GM23338 (cell line): ENCODE measurements at regions not wholly inside any gene's neighbourhood (a gene's known extent, or its start where the extent isn't known, plus 50 kb on each side); places are given as distances from the start of the nearest gene placed in this dataset.

Experiments
- CREB1 ChIP-seq: fragments of 250-450 bp; sonication (Bioruptor Pico); IDR thresholded peaks from 2 replicates; pipeline ENCODE4 v1.5.0; 2020; ENCODE audit warnings: low read depth, mild to moderate bottlenecking, moderate library complexity
- CTCF ChIP-seq, 2 experiments: fragments of 200-600 bp in 1 of 2; sonication (generic) in 1 of 2; conservative IDR thresholded peaks; 2 replicates each; pipeline versions ENCODE4 v1.5.1 to v1.6.1; 2016 to 2017; ENCODE audit warnings: antibody characterized with exemption in 2 of 2, low read depth in 2 of 2, mild to moderate bottlenecking in 2 of 2, moderate library complexity in 1 of 2
- ETS1 ChIP-seq: IDR thresholded peaks from 2 replicates; pipeline ENCODE4 v1.6.1; 2016; ENCODE audit warnings: antibody characterized with exemption
- EZH2 ChIP-seq: fragments of 200-600 bp; sonication (generic); IDR thresholded peaks from one replicate; pipeline ENCODE4 v1.8.0; 2017; ENCODE audit warnings: antibody characterized with exemption, mild to moderate bottlenecking, low read depth; ENCODE audit not compliant: unreplicated experiment
- JUNB ChIP-seq: IDR thresholded peaks from one replicate; pipeline ENCODE4 v1.6.1; 2016; ENCODE audit warnings: antibody characterized with exemption; ENCODE audit not compliant: unreplicated experiment
- POLR2AphosphoS5 ChIP-seq: IDR thresholded peaks from 2 replicates; pipeline ENCODE4 v1.6.1; 2016; ENCODE audit warnings: antibody characterized with exemption, low read depth
- REST ChIP-seq: IDR thresholded peaks from one replicate; pipeline ENCODE4 v1.6.1; 2018; ENCODE audit warnings: antibody characterized with exemption; ENCODE audit not compliant: unreplicated experiment

GRCh38 chrX:95441836-95442235 lies 1242.8 kb upstream of the DIAPH2 start:
- TF ChIP-seq REST (no peak), CTCF (conservative IDR thresholded peaks at IDR 0.05; ENCODE audit: low read depth in 2 of 2) (no peak), EZH2 (no peak), JUNB (no peak), POLR2AphosphoS5 (no peak), ETS1 (no peak), CREB1 (CRISPR knock-in tag) (no peak)
